ENCODE measurements at regions not wholly inside any gene's neighbourhood (a gene's known extent, or its start where the extent isn't known, plus 50 kb on each side); places are given as distances from the start of the nearest gene placed in this dataset.

GRCh38 chr12:126518596-126519200 is 1453.5 kb downstream of the AACS start:
- WGBS, 4 donors: 76 to 82% (median 80%) methylated on average over 10 of the region's 10 CpGs
- Histone ChIP-seq H3K4me3 (no peak overlapping the region), H3K27ac (no peak overlapping the region), H3K36me3 (replicated peaks in 1 of 2) (no peaks in the 10 kb centered on the region), H3K4me1 (replicated peaks in 1 of 2) (no peaks in the 10 kb centered on the region), H3K27me3 (no peaks in the 10 kb centered on the region), H3K9me3 (replicated peaks in 1 of 3) (no peaks in the 10 kb centered on the region)
- intact Hi-C loops (cut with DNase I): no loop called here
- TF ChIP-seq POLR2A (IDR thresholded peaks at IDR 0.05): no peak
- TF ChIP-seq, protein P1, sequence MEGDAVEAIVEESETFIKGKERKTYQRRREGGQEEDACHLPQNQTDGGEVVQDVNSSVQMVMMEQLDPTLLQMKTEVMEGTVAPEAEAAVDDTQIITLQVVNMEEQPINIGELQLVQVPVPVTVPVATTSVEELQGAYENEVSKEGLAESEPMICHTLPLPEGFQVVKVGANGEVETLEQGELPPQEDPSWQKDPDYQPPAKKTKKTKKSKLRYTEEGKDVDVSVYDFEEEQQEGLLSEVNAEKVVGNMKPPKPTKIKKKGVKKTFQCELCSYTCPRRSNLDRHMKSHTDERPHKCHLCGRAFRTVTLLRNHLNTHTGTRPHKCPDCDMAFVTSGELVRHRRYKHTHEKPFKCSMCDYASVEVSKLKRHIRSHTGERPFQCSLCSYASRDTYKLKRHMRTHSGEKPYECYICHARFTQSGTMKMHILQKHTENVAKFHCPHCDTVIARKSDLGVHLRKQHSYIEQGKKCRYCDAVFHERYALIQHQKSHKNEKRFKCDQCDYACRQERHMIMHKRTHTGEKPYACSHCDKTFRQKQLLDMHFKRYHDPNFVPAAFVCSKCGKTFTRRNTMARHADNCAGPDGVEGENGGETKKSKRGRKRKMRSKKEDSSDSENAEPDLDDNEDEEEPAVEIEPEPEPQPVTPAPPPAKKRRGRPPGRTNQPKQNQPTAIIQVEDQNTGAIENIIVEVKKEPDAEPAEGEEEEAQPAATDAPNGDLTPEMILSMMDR (IDR thresholded peaks at IDR 0.05): no peak
- no peak for DNase-seq

DNA sequence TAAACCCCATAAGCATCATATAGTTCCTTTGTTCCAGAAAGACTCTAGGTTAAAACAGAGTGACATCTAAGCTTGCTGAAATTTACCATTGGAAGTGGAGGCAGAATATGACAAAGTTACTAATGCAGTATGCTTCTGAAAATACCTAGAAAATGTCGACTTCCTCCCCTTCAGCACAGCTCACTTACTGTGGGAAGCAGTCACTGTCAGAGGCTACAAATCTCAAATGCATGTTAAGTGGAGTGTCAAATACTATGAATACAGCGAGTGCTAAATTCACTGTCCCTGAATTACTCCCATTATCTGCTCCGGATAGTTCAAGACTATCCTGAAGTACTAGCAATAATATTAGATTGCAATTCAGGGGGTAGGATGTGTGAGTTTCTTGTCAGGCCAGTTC is 1454.6 kb downstream of the AACS start:
- Histone ChIP-seq H3K9me3 (replicated peaks in 1 of 3) (no peaks in the 10 kb centered on the region), H3K27ac (no peak overlapping the region), H3K27me3 (no peaks in the 10 kb centered on the region), H3K36me3 (replicated peaks in 1 of 2) (no peaks in the 10 kb centered on the region), H3K4me3 (no peak overlapping the region), H3K4me1 (replicated peaks in 1 of 2) (no peaks in the 10 kb centered on the region)
- intact Hi-C loops (cut with DNase I): no loop called here
- DNase-seq: no peak
- 76 to 81% (median 76%) methylated on average over 3 of the region's 3 CpGs for WGBS, 4 donors
- TF ChIP-seq POLR2A (IDR thresholded peaks at IDR 0.05): no peak

DNA sequence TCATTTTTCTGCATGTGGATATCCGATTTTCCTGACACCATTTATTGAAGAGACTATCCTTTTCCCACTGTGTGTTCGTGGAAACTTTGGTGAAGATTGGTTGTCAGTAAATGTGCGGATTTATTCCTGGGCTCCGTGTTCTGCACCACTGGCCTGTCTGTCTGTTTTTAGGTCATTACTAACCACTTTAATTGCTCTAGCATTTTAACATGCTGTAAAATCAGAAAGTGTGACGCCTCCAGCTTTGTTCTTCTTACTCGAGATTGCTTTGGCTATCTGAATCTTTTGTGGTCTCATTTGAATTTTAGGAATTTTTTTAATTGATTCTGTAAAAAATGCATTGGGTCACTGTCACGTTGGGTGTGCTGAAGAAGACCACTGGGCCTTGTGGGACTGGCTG is 1458.7 kb downstream of the AACS start:
- WGBS, 4 donors: 72 to 79% (median 76%) methylated on average over 7 of the region's 7 CpGs
- Histone ChIP-seq H3K4me3 (no peak overlapping the region), H3K27ac (no peak overlapping the region), H3K4me1 (replicated peaks in 1 of 2) (no peaks in the 10 kb centered on the region), H3K9me3 (replicated peaks in 1 of 3) (peaks cover 0 to 5% (median 0%) of the 10 kb centered on the region in 3 donors), H3K27me3 (no peaks in the 10 kb centered on the region), H3K36me3 (replicated peaks in 1 of 2) (no peaks in the 10 kb centered on the region)
- TF ChIP-seq POLR2A (IDR thresholded peaks at IDR 0.05): no peak
- TF ChIP-seq, protein P1 (IDR thresholded peaks at IDR 0.05): no peak
- no peak for DNase-seq
- intact Hi-C loops (cut with DNase I): no loop called here

- no peaks in the 10 kb centered on the region for H3K27me3 ChIP-seq
- no peaks in the 10 kb centered on the region for H3K9me3 ChIP-seq (replicated peaks in 1 of 3)
- intact Hi-C loops (cut with DNase I): no loop called here
- no peaks in the 10 kb centered on the region for H3K4me1 ChIP-seq (replicated peaks in 1 of 2)
- no peak overlapping the region for H3K4me3 ChIP-seq
- no peak overlapping the region for H3K27ac ChIP-seq
- 67 to 81% (median 76%) methylated on average over 2 of the region's 2 CpGs for WGBS, 4 donors
- TF ChIP-seq, protein P1 (IDR thresholded peaks at IDR 0.05): no peak
- TF ChIP-seq POLR2A (IDR thresholded peaks at IDR 0.05): no peak
- no peaks in the 10 kb centered on the region for H3K36me3 ChIP-seq (replicated peaks in 1 of 2)
- DNase-seq: no peak
These were observed 1469.3 kb downstream of the AACS start for GRCh38 chr12:126534495-126534894.

- WGBS, 4 donors: 71 to 89% (median 78%) methylated on average over 1 of the region's 1 CpG
- no peak for DNase-seq
- no peak for TF ChIP-seq POLR2A (IDR thresholded peaks at IDR 0.05)
- TF ChIP-seq, protein P1 (IDR thresholded peaks at IDR 0.05): no peak
- H3K27me3 ChIP-seq: no peaks in the 10 kb centered on the region
- H3K27ac ChIP-seq: no peak overlapping the region
- H3K36me3 ChIP-seq (replicated peaks in 1 of 2): no peaks in the 10 kb centered on the region
- no peaks in the 10 kb centered on the region for H3K9me3 ChIP-seq (replicated peaks in 1 of 3)
- intact Hi-C loops (cut with DNase I): no loop called here
- H3K4me3 ChIP-seq: no peak overlapping the region
- H3K4me1 ChIP-seq (replicated peaks in 1 of 2): no peaks in the 10 kb centered on the region
These were observed 1469.7 kb downstream of the AACS start for GRCh38 chr12:126534942-126535341.

Measured in adrenal gland (tissue), 9 donors.